BLaER1 treated with 17β-estradiol and CSF1 and Interleukin-3, amounts not matched to agents 10 nM and 100 nM (cell line): ENCODE measurements at regions not wholly inside any gene's neighbourhood (a gene's known extent, or its start where the extent isn't known, plus 50 kb on each side); places are given as distances from the start of the nearest gene placed in this dataset.

Experiments
- H3K27ac ChIP-seq, 11 experiments: shearing (Covaris generic); formaldehyde crosslinking; 2 replicates each; pipeline ENCODE4 v1.8.1; 2022
- H3K27me3 ChIP-seq, 11 experiments: shearing (Covaris generic); formaldehyde crosslinking; 2 replicates each; pipeline ENCODE4 v1.8.1; 2022
- H3K36me3 ChIP-seq, 11 experiments: shearing (Covaris generic); formaldehyde crosslinking; 2 replicates each; pipeline ENCODE4 v1.8.1; 2022
- H3K4me1 ChIP-seq, 10 experiments: shearing (Covaris generic); formaldehyde crosslinking; 2 replicates each; pipeline ENCODE4 v1.8.1; 2022
- H3K4me2 ChIP-seq, 11 experiments: shearing (Covaris generic); formaldehyde crosslinking; 2 replicates each; pipeline ENCODE4 v1.8.1; 2022
- H3K4me3 ChIP-seq, 10 experiments: shearing (Covaris generic); formaldehyde crosslinking; 2 replicates each; pipeline ENCODE4 v1.8.1; 2022
- H3K9ac ChIP-seq, 11 experiments: shearing (Covaris generic); formaldehyde crosslinking; 2 replicates each; pipeline ENCODE4 v1.8.1; 2022
- H3K9me3 ChIP-seq, 11 experiments: shearing (Covaris generic); formaldehyde crosslinking; replicated peaks in 1 of 11; 2 replicates each; pipeline ENCODE4 v1.8.1; 2022
- H4K20me1 ChIP-seq, 11 experiments: shearing (Covaris generic); formaldehyde crosslinking; 2 replicates each; pipeline ENCODE4 v1.8.1; 2022
- Cebpa-rat ChIP-seq, 11 experiments: shearing (Covaris generic); IDR thresholded peaks; 2 replicates each; pipeline ENCODE4 v1.8.1; 2022

GRCh38 chr5:62960781-62961180 lies 382.2 kb downstream of the LRRC70 start:
- no peak for TF ChIP-seq Cebpa-rat (IDR thresholded peaks at IDR 0.05)
- H3K4me2 ChIP-seq: no peak overlapping the region
- H3K9ac ChIP-seq: no peak overlapping the region
- H3K9me3 ChIP-seq: peaks cover 41 to 53% (median 49%) of the 10 kb centered on the region in 11 experiments
- no peak overlapping the region for H3K4me3 ChIP-seq
- H3K36me3 ChIP-seq: no peaks in the 10 kb centered on the region; a peak in 1 of 22 replicates
- no peaks in the 10 kb centered on the region for H4K20me1 ChIP-seq
- no peaks in the 10 kb centered on the region for H3K4me1 ChIP-seq
- no peak overlapping the region for H3K27ac ChIP-seq
- H3K27me3 ChIP-seq: no peaks in the 10 kb centered on the region

- H3K4me2 ChIP-seq: no peak overlapping the region
- H3K4me1 ChIP-seq: no peaks in the 10 kb centered on the region
- no peak overlapping the region for H3K9ac ChIP-seq
- H3K36me3 ChIP-seq: no peaks in the 10 kb centered on the region
- H3K27ac ChIP-seq: no peak overlapping the region
- TF ChIP-seq Cebpa-rat (IDR thresholded peaks at IDR 0.05): no peak
- H3K4me3 ChIP-seq: no peak overlapping the region
- no peaks in the 10 kb centered on the region for H4K20me1 ChIP-seq
- H3K27me3 ChIP-seq: no peaks in the 10 kb centered on the region
- peaks cover 0 to 11% (median 7%) of the 10 kb centered on the region in 11 experiments; a peak in 14 of 22 replicates for H3K9me3 ChIP-seq
These were observed 378.0 kb downstream of the LRRC70 start for GRCh38 chr5:62956597-62956996.

DNA sequence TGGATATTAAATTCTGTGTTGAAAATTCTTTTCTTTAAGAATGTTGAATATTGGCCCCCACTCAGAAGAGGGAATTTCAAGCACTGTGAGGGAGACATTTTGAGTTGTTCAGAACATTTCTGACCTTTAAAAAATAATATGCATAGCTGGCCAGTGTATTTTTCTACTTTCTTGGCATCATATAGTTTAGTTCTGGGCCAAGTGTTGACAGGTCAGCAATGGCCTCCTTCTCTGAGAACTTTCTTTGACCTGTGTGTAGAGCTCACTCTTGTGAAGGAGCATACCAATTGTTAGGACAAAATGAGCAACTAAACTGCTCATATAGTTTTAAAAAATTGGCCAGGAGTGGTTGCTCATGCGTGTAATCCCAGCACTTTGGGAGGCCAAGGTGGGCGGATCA lies 376.0 kb downstream of the LRRC70 start:
- H3K4me2 ChIP-seq: no peak overlapping the region
- H3K4me1 ChIP-seq: no peaks in the 10 kb centered on the region
- no peak overlapping the region for H3K4me3 ChIP-seq
- TF ChIP-seq Cebpa-rat (IDR thresholded peaks at IDR 0.05): no peak
- no peak overlapping the region for H3K27ac ChIP-seq
- no peaks in the 10 kb centered on the region for H3K9me3 ChIP-seq
- no peak overlapping the region for H3K9ac ChIP-seq
- no peaks in the 10 kb centered on the region for H3K27me3 ChIP-seq
- no peaks in the 10 kb centered on the region for H4K20me1 ChIP-seq
- no peaks in the 10 kb centered on the region for H3K36me3 ChIP-seq

DNA sequence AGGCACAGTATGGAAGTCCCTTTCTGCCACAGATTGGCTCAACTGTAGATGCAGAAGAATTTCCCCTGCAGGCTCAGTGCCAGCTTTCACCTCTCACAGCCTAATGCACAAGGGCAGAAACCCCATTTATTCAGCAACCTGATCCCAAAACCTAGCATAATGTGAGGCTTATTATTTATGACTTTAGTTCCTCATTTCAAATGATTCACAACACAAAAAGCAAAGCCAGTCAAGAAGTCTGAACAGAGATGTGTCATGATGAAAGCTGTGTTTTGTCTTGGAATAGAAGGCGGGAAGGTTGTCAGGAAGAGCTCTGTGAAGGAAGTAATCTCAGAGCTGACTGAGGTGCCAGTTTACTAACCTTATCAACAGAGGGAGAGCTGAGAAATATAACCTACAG lies 369.7 kb downstream of the LRRC70 start:
- no peak overlapping the region for H3K27ac ChIP-seq
- H4K20me1 ChIP-seq: no peaks in the 10 kb centered on the region
- TF ChIP-seq Cebpa-rat (IDR thresholded peaks at IDR 0.05): no peak
- H3K4me1 ChIP-seq: peaks cover 0 to 10% (median 4%) of the 10 kb centered on the region in 10 experiments; a peak in 7 of 20 replicates
- H3K27me3 ChIP-seq: no peaks in the 10 kb centered on the region
- H3K36me3 ChIP-seq: no peaks in the 10 kb centered on the region
- no peak overlapping the region for H3K4me2 ChIP-seq
- no peak overlapping the region for H3K9ac ChIP-seq
- H3K4me3 ChIP-seq: no peak overlapping the region
- 0 out of 22 replicates have a peak, but pooled peaks cover 0 to 4% (median 0%) of the 10 kb centered on the region in 11 experiments for H3K9me3 ChIP-seq

DNA sequence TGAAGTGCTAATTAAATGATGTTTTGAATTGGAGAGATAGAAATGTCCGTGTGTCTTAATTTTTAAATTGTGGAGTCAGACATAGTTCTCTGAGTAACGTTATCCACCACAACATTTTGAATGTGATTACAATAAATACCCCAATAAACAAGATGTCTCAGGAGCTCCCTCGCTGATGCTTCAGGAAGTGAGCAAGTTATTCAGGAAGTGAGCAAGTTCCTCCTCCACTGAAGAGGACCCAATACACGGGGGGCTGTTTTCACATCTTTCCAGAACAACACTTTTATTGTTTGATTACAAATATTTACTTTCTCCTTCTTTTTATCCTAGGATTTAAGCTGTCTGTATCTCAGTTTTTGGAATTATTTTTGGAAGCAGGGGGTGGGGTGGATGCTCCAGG lies 363.8 kb downstream of the LRRC70 start:
- no peaks in the 10 kb centered on the region for H4K20me1 ChIP-seq
- H3K4me1 ChIP-seq: peaks cover 0 to 23% (median 16%) of the 10 kb centered on the region in 10 experiments; a peak in 18 of 20 replicates
- H3K4me2 ChIP-seq: peak overlapping the region in 10 of 11 experiments; percentile 24 to 64 (median 51); a peak in 20 of 22 replicates
- no peak overlapping the region for H3K4me3 ChIP-seq
- peak overlapping the region in 7 of 11 experiments; percentile 1 to 57 (median 31); a peak in 8 of 22 replicates for H3K27ac ChIP-seq
- H3K36me3 ChIP-seq: no peaks in the 10 kb centered on the region
- no peaks in the 10 kb centered on the region for H3K27me3 ChIP-seq
- TF ChIP-seq Cebpa-rat (IDR thresholded peaks at IDR 0.05): no peak
- no peak overlapping the region for H3K9ac ChIP-seq
- 0 out of 22 replicates have a peak, but pooled peaks cover 0 to 4% (median 0%) of the 10 kb centered on the region in 11 experiments for H3K9me3 ChIP-seq

- Histone ChIP-seq H3K4me1 (peaks cover 0 to 23% (median 16%) of the 10 kb centered on the region in 10 experiments; a peak in 18 of 20 replicates), H3K9me3 (no peaks in the 10 kb centered on the region), H3K36me3 (no peaks in the 10 kb centered on the region), H3K9ac (no peak overlapping the region), H3K4me3 (no peak overlapping the region), H3K27ac (no peak overlapping the region), H4K20me1 (no peaks in the 10 kb centered on the region), H3K4me2 (no peak overlapping the region), H3K27me3 (no peaks in the 10 kb centered on the region)
- TF ChIP-seq Cebpa-rat (IDR thresholded peaks at IDR 0.05): no peak
These were observed 360.3 kb downstream of the LRRC70 start for GRCh38 chr5:62938927-62939326.

DNA sequence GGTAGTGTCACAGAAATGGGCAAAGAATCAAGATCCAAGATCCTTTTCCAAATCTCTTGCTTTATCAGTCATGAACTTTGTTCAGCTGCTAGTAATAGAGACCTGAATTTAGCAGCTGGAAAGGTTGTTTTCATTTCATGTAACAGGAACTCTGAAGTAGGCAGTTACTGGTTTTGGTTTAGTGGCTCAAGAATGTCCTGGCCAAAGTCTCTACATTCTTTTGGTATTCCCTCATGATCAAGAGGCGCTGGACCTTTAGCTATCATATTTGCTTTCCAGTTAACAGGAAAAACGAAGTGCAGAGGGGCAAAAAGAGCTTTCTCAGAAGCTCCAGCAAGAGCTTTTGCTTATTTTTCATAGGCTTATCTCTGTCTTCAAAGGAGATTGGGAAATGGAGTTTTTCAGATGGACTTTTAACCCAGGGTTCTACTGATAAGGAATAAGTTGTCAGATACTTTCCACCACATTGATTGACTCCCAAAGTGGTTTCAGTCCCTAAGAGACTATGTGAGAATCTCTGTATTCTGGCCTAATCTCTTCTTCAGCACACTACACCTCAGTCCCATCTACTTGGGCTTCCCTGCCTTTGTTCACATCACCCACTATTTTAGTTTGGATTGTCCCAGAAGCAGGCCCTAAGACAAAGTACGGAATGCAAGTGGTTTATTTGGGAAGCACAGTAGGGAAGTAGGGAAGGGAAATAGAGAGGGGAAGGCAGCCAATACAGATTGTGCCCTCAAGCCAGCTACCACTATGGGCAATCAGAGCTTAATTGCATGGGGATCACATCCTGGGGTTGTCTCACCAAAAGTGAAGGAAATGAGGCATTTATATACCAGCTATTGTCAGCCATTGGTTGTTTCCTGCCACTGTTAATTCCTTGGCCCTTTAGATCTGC lies 359.3 kb downstream of the LRRC70 start:
- Histone ChIP-seq H3K9me3 (no peaks in the 10 kb centered on the region), H3K27ac (no peak overlapping the region), H3K4me3 (no peak overlapping the region), H3K4me1 (peaks cover 0 to 15% (median 13%) of the 10 kb centered on the region in 10 experiments; a peak in 18 of 20 replicates), H4K20me1 (no peaks in the 10 kb centered on the region), H3K36me3 (no peaks in the 10 kb centered on the region), H3K4me2 (no peak overlapping the region), H3K27me3 (no peaks in the 10 kb centered on the region), H3K9ac (no peak overlapping the region)
- TF ChIP-seq Cebpa-rat (IDR thresholded peaks at IDR 0.05): no peak

DNA sequence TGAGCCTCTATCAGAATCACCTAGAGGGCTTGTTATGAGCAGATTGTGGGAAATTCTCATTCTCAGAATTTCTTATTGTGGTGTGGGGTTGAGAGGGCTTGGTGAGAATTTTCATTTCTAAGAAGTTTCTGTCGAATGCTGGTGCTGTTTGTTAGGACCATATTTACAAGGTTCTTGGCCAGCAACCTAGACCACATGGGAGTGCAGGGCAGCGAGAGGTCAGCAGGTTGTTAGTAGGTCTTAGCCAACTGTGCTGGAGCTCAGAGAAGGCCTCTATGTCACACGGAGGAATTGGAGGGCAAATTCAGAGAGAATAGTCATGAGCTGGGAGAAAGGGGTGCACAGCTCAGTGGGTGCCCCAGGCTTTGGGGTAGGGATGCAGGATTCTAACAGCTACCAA lies 357.0 kb downstream of the LRRC70 start:
- no peaks in the 10 kb centered on the region for H3K27me3 ChIP-seq
- no peak for TF ChIP-seq Cebpa-rat (IDR thresholded peaks at IDR 0.05)
- H3K9me3 ChIP-seq: no peaks in the 10 kb centered on the region
- no peaks in the 10 kb centered on the region for H4K20me1 ChIP-seq
- H3K4me3 ChIP-seq: no peak overlapping the region
- H3K36me3 ChIP-seq: no peaks in the 10 kb centered on the region
- no peaks in the 10 kb centered on the region for H3K4me1 ChIP-seq
- H3K27ac ChIP-seq: no peak overlapping the region
- no peak overlapping the region for H3K4me2 ChIP-seq
- H3K9ac ChIP-seq: no peak overlapping the region

DNA sequence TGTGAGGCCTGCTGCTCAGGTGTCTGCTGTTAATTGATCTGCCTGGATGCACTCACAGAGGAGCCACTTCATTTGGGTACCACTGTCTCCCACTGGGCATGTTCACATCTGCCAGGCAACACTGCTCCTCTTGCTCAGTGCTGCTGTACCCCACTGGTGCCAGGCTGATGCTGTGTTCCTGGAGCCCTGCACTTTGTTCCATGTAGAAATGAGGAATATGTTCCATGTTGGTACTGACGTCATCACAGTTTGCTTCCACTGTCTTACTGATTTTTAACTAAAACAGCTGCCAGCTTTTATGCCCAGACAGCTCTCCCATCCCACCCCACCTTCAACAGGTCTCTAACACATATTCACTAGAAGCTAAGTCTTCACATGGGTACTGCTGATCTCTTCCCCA lies 355.7 kb downstream of the LRRC70 start:
- no peaks in the 10 kb centered on the region for H3K4me1 ChIP-seq
- H3K9ac ChIP-seq: no peak overlapping the region
- no peaks in the 10 kb centered on the region for H3K9me3 ChIP-seq
- no peak for TF ChIP-seq Cebpa-rat (IDR thresholded peaks at IDR 0.05)
- no peaks in the 10 kb centered on the region for H3K27me3 ChIP-seq
- H3K4me3 ChIP-seq: no peak overlapping the region
- no peak overlapping the region for H3K4me2 ChIP-seq
- no peaks in the 10 kb centered on the region for H3K36me3 ChIP-seq
- H4K20me1 ChIP-seq: no peaks in the 10 kb centered on the region
- H3K27ac ChIP-seq: no peak overlapping the region

GRCh38 chr5:62933261-62933660 lies 354.6 kb downstream of the LRRC70 start:
- Histone ChIP-seq H3K4me3 (no peak overlapping the region), H3K36me3 (no peaks in the 10 kb centered on the region), H3K9ac (no peak overlapping the region), H3K9me3 (no peaks in the 10 kb centered on the region), H3K4me2 (no peak overlapping the region), H3K27me3 (no peaks in the 10 kb centered on the region), H3K27ac (no peak overlapping the region), H4K20me1 (no peaks in the 10 kb centered on the region), H3K4me1 (no peaks in the 10 kb centered on the region)
- TF ChIP-seq Cebpa-rat (IDR thresholded peaks at IDR 0.05): no peak
